GM23338 (cell line): ENCODE measurements at regions not wholly inside any gene's neighbourhood (a gene's known extent, or its start where the extent isn't known, plus 50 kb on each side); places are given as distances from the start of the nearest gene placed in this dataset.

ENCODE experiments used
- ATAC-seq: fragments of 200-7000 bp; cut with Tn5 transposase; 3 replicates; pipeline ENCODE4 v1.9.1; 2020
- DNase-seq: peaks from one replicate; pipeline ENCODE4 v3.0.0-alpha.2; 2015; ENCODE audit warnings: low spot score
- H2AFZ ChIP-seq: fragments of 200-600 bp; sonication (generic); 2 replicates; pipeline ENCODE4 v1.8.0; 2016; ENCODE audit warnings: antibody characterized with exemption, mild to moderate bottlenecking, moderate library complexity
- H3F3A ChIP-seq: fragments of 200-600 bp; sonication (generic); replicated peaks from 2 replicates; pipeline ENCODE4 v1.8.0; 2017; ENCODE audit warnings: antibody characterized with exemption, mixed run types, low read depth
- H3K27ac ChIP-seq: fragments of 200-600 bp; sonication (generic); 2 replicates; pipeline ENCODE4 v1.6.1; 2016; ENCODE audit warnings: low read depth
- H3K27me3 ChIP-seq: fragments of 200-600 bp; sonication (generic); 2 replicates; pipeline ENCODE4 v1.8.0; 2016; ENCODE audit warnings: mild to moderate bottlenecking, mixed run types, moderate library complexity; ENCODE audit not compliant: insufficient read depth
- H3K36me3 ChIP-seq: fragments of 200-600 bp; sonication (generic); 2 replicates; pipeline ENCODE4 v1.8.0; 2016; ENCODE audit warnings: mild to moderate bottlenecking; ENCODE audit not compliant: insufficient read depth
- H3K4me1 ChIP-seq: fragments of 200-600 bp; sonication (generic); 2 replicates; pipeline ENCODE4 v1.8.0; 2016; ENCODE audit warnings: mild to moderate bottlenecking, moderate library complexity; ENCODE audit not compliant: insufficient read depth
- H3K4me2 ChIP-seq: fragments of 200-600 bp; sonication (generic); 2 replicates; pipeline ENCODE4 v1.7.1; 2017; ENCODE audit warnings: mixed run types
- H3K4me3 ChIP-seq: fragments of 200-600 bp; sonication (generic); 2 replicates; pipeline ENCODE4 v1.6.1; 2016; ENCODE audit warnings: mixed run types
- H3K79me2 ChIP-seq: fragments of 200-600 bp; sonication (generic); replicated peaks from 2 replicates; pipeline ENCODE4 v1.8.0; 2017; ENCODE audit warnings: mild to moderate bottlenecking; ENCODE audit not compliant: insufficient read depth
- H3K9me2 ChIP-seq: fragments of 200-600 bp; sonication (generic); 2 replicates; pipeline ENCODE4 v1.8.0; 2017; ENCODE audit not compliant: insufficient read depth
- H4K20me1 ChIP-seq: fragments of 200-600 bp; sonication (generic); replicated peaks from 2 replicates; pipeline ENCODE4 v1.8.0; 2017; ENCODE audit warnings: mild to moderate bottlenecking; ENCODE audit not compliant: insufficient read depth
- H3K27ac Mint-ChIP-seq: 2 replicates; pipeline ENCODE4 v1.8.0; 2020; ENCODE audit warnings: inconsistent platforms, mild to moderate bottlenecking, moderate library complexity, mixed read lengths
- H3K27me3 Mint-ChIP-seq: 3 replicates; pipeline ENCODE4 v1.8.0; 2022; ENCODE audit warnings: low read depth, mild to moderate bottlenecking, moderate library complexity, mixed read lengths, inconsistent platforms; ENCODE audit not compliant: insufficient read depth, poor library complexity
- H3K36me3 Mint-ChIP-seq: 3 replicates; pipeline ENCODE4 v1.8.0; 2021; ENCODE audit warnings: low read depth, mild to moderate bottlenecking, inconsistent platforms, moderate library complexity, mixed read lengths
- H3K4me1 Mint-ChIP-seq: 3 replicates; pipeline ENCODE4 v1.8.0; 2020; ENCODE audit warnings: mild to moderate bottlenecking, inconsistent platforms, mixed read lengths
- H3K4me3 Mint-ChIP-seq: 3 replicates; pipeline ENCODE4 v1.8.0; 2021; ENCODE audit warnings: moderate library complexity, mild to moderate bottlenecking, inconsistent platforms, mixed read lengths
- H3K9me3 Mint-ChIP-seq: 3 replicates; pipeline ENCODE4 v1.8.0; 2020; ENCODE audit warnings: moderate library complexity, mild to moderate bottlenecking, inconsistent platforms, mixed read lengths
- CREB1 ChIP-seq: fragments of 250-450 bp; sonication (Bioruptor Pico); IDR thresholded peaks from 2 replicates; pipeline ENCODE4 v1.5.0; 2020; ENCODE audit warnings: low read depth, mild to moderate bottlenecking, moderate library complexity
- ETS1 ChIP-seq: IDR thresholded peaks from 2 replicates; pipeline ENCODE4 v1.6.1; 2016; ENCODE audit warnings: antibody characterized with exemption
- EZH2 ChIP-seq: fragments of 200-600 bp; sonication (generic); IDR thresholded peaks from one replicate; pipeline ENCODE4 v1.8.0; 2017; ENCODE audit warnings: antibody characterized with exemption, mild to moderate bottlenecking, low read depth; ENCODE audit not compliant: unreplicated experiment
- EZH2phosphoT487 ChIP-seq: fragments of 200-600 bp; sonication (generic); IDR thresholded peaks from one replicate; pipeline ENCODE4 v1.8.1; 2018; ENCODE audit warnings: antibody characterized with exemption; ENCODE audit not compliant: unreplicated experiment
- JUNB ChIP-seq: IDR thresholded peaks from one replicate; pipeline ENCODE4 v1.6.1; 2016; ENCODE audit warnings: antibody characterized with exemption; ENCODE audit not compliant: unreplicated experiment
- POLR2AphosphoS5 ChIP-seq: IDR thresholded peaks from 2 replicates; pipeline ENCODE4 v1.6.1; 2016; ENCODE audit warnings: antibody characterized with exemption, low read depth
- ZNF114 ChIP-seq: fragments of 250-450 bp; sonication (Bioruptor Pico); IDR thresholded peaks from 2 replicates; pipeline ENCODE4 v1.5.0; 2020; ENCODE audit warnings: mild to moderate bottlenecking, moderate library complexity
- ZNF331 ChIP-seq: fragments of 250-450 bp; sonication (Bioruptor Pico); IDR thresholded peaks from 2 replicates; pipeline ENCODE4 v1.5.0; 2020; ENCODE audit warnings: low read depth, mild to moderate bottlenecking, moderate library complexity
- ZNF462 ChIP-seq: fragments of 250-450 bp; sonication (Bioruptor Pico); IDR thresholded peaks from 2 replicates; pipeline ENCODE4 v1.5.0; 2020; ENCODE audit warnings: mild to moderate bottlenecking, moderate library complexity

GRCh38 chrX:45614853-45615252 is 414.2 kb upstream of the DIPK2B start (continued):
- TF ChIP-seq ZNF462 (CRISPR knock-in tag): no peak

GRCh38 chrX:45602151-45602550 is 401.5 kb upstream of the DIPK2B start:
- H3K36me3 ChIP-seq: no peaks in the 10 kb centered on the region
- Mint-ChIP-seq H3K27me3 (peaks cover 2% of the 10 kb centered on the region), H3K9me3 (peaks cover 3% of the 10 kb centered on the region; the same call in 1 of the 3 replicates), H3K4me1 (peaks cover 24% of the 10 kb centered on the region), H3K36me3 (peaks cover 2% of the 10 kb centered on the region; the same call in 1 of the 3 replicates), H3K27ac (no peak overlapping the region), H3K4me3 (no peak overlapping the region)
- no peaks in the 10 kb centered on the region for H3F3A ChIP-seq
- no peak overlapping the region for H3K4me3 ChIP-seq
- DNase-seq (no peak), ATAC-seq (no peak)
- no peak overlapping the region for H2AFZ ChIP-seq
- H3K4me2 ChIP-seq: no peak overlapping the region
- H3K79me2 ChIP-seq: no peaks in the 10 kb centered on the region
- peaks cover 18% of the 10 kb centered on the region for H3K4me1 ChIP-seq
- no peaks in the 10 kb centered on the region for H3K9me2 ChIP-seq
- H4K20me1 ChIP-seq: no peaks in the 10 kb centered on the region
- H3K27me3 ChIP-seq: no peaks in the 10 kb centered on the region
- no peak overlapping the region for H3K27ac ChIP-seq
- TF ChIP-seq CREB1 (CRISPR knock-in tag) (no peak), POLR2AphosphoS5 (no peak), ZNF114 (no peak), ZNF462 (CRISPR knock-in tag) (no peak), EZH2phosphoT487 (no peak), ETS1 (no peak), JUNB (no peak), ZNF331 (no peak), EZH2 (no peak)
